ENCODE measurements at regions not wholly inside any gene's neighbourhood (a gene's known extent, or its start where the extent isn't known, plus 50 kb on each side); places are given as distances from the start of the nearest gene placed in this dataset.

DNA sequence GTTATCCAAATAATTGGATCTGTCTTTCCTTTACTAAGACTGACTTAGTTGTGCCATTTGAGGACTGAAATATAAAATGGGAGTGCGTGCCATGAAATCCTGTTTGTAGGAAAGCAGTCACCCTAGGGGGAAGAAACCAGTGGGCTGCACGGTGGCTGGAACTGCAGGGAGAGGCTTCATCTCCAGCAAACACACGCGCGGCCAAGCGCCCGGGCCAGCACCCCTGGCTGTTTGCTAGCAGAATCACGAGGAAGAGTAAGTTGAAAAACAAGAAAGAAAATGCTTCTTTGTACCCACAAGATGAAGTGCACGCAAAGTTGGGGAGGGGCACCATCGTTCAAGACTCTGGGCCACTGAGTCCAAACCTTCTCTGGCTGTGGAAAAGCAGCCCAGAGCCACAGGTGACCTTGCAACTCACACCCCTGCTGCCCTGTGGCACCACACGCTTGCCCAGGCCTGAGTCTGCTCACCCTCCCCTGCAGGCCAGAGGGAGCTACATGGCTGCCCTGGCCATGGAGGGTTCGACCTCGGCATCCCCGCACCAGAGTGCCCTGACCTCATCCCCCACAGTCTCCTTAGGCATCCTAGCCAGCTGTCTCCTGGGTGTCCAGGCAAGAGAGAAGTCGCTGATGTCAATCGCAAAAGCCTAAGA lies 55.2 kb downstream of the IRX2 start:
- peaks cover 11% of the 10 kb centered on the region; the same call in 1 of the 2 replicates for H3K9me3 ChIP-seq (ENCODE audit: insufficient read depth, low read depth, low read length)
- H3K4me1 ChIP-seq (ENCODE audit: insufficient read depth, low read length, poor library complexity, severe bottlenecking), result no peaks in the 10 kb centered on the region
- no peaks in the 10 kb centered on the region for H3F3A ChIP-seq (ENCODE audit: low read depth)
- no peak overlapping the region for H2AFZ ChIP-seq (ENCODE audit: low read length)
- no peak overlapping the region for H3K4me3 ChIP-seq (ENCODE audit: low read length, poor library complexity, severe bottlenecking)
- H3K79me2 ChIP-seq (ENCODE audit: insufficient read depth, low read length), result no peaks in the 10 kb centered on the region
- no peak overlapping the region for H3K4me2 ChIP-seq (ENCODE audit: low read depth, low read length, poor library complexity, severe bottlenecking)
- no peaks in the 10 kb centered on the region for H4K20me1 ChIP-seq (ENCODE audit: insufficient read depth, low read length, poor library complexity, severe bottlenecking)
- H3K36me3 ChIP-seq (ENCODE audit: insufficient read depth, low read length), result no peaks in the 10 kb centered on the region
- no peak for TF ChIP-seq EZH2phosphoT487 (IDR thresholded peaks at IDR 0.05; ENCODE audit: borderline replicate concordance)
- no peak for TF ChIP-seq CTCF (conservative IDR thresholded peaks at IDR 0.05; ENCODE audit: low read length)
- H3K9me2 ChIP-seq (replicated peaks; ENCODE audit: low read depth, low read length), result no peaks in the 10 kb centered on the region
- no peaks in the 10 kb centered on the region for H3K27me3 ChIP-seq (ENCODE audit: insufficient read depth, low read length, poor library complexity, severe bottlenecking)
- no peak overlapping the region for H3K9ac ChIP-seq (ENCODE audit: low read depth, low read length, poor library complexity, severe bottlenecking)

GRCh38 chr5:2695200-2695891 lies 56.1 kb downstream of the IRX2 start:
- peaks cover 11% of the 10 kb centered on the region; the same call in 1 of the 2 replicates for H3K9me3 ChIP-seq (ENCODE audit: insufficient read depth, low read depth, low read length)
- H3K36me3 ChIP-seq (ENCODE audit: insufficient read depth, low read length), result no peaks in the 10 kb centered on the region
- TF ChIP-seq CTCF (conservative IDR thresholded peaks at IDR 0.05; ENCODE audit: low read length) (no peak), EZH2phosphoT487 (IDR thresholded peaks at IDR 0.05; ENCODE audit: borderline replicate concordance) (no peak)
- H3K4me2 ChIP-seq (ENCODE audit: low read depth, low read length, poor library complexity, severe bottlenecking), result no peak overlapping the region
- no peaks in the 10 kb centered on the region for H3F3A ChIP-seq (ENCODE audit: low read depth)
- no peak overlapping the region for H2AFZ ChIP-seq (ENCODE audit: low read length)
- no peak overlapping the region for H3K9ac ChIP-seq (ENCODE audit: low read depth, low read length, poor library complexity, severe bottlenecking)
- H3K4me3 ChIP-seq (ENCODE audit: low read length, poor library complexity, severe bottlenecking), result no peak overlapping the region
- no peaks in the 10 kb centered on the region for H3K79me2 ChIP-seq (ENCODE audit: insufficient read depth, low read length)
- H3K27me3 ChIP-seq (ENCODE audit: insufficient read depth, low read length, poor library complexity, severe bottlenecking), result no peaks in the 10 kb centered on the region
- no peaks in the 10 kb centered on the region for H3K9me2 ChIP-seq (replicated peaks; ENCODE audit: low read depth, low read length)
- no peaks in the 10 kb centered on the region for H3K4me1 ChIP-seq (ENCODE audit: insufficient read depth, low read length, poor library complexity, severe bottlenecking)
- no peaks in the 10 kb centered on the region for H4K20me1 ChIP-seq (ENCODE audit: insufficient read depth, low read length, poor library complexity, severe bottlenecking)

- Histone ChIP-seq H4K20me1 (ENCODE audit: insufficient read depth, low read length, poor library complexity, severe bottlenecking) (no peaks in the 10 kb centered on the region), H3K9me2 (replicated peaks; ENCODE audit: low read depth, low read length) (no peaks in the 10 kb centered on the region), H3K4me1 (ENCODE audit: insufficient read depth, low read length, poor library complexity, severe bottlenecking) (no peaks in the 10 kb centered on the region), H3K9me3 (ENCODE audit: insufficient read depth, low read depth, low read length) (peaks cover 14% of the 10 kb centered on the region; the same call in 1 of the 2 replicates), H3K27me3 (ENCODE audit: insufficient read depth, low read length, poor library complexity, severe bottlenecking) (no peaks in the 10 kb centered on the region), H3K9ac (ENCODE audit: low read depth, low read length, poor library complexity, severe bottlenecking) (no peak overlapping the region), H3K4me2 (ENCODE audit: low read depth, low read length, poor library complexity, severe bottlenecking) (no peak overlapping the region), H2AFZ (ENCODE audit: low read length) (no peak overlapping the region), H3F3A (ENCODE audit: low read depth) (no peaks in the 10 kb centered on the region), H3K36me3 (ENCODE audit: insufficient read depth, low read length) (no peaks in the 10 kb centered on the region), H3K79me2 (ENCODE audit: insufficient read depth, low read length) (no peaks in the 10 kb centered on the region), H3K4me3 (ENCODE audit: low read length, poor library complexity, severe bottlenecking) (no peak overlapping the region)
- TF ChIP-seq EZH2phosphoT487 (IDR thresholded peaks at IDR 0.05; ENCODE audit: borderline replicate concordance) (no peak), CTCF (conservative IDR thresholded peaks at IDR 0.05; ENCODE audit: low read length) (no peak)
Observed at GRCh38 chr5:2691530-2691929, 59.9 kb downstream of the IRX2 start.

Data from Loucy (cell line).